ENCODE measurements at regions not wholly inside any gene's neighbourhood (a gene's known extent, or its start where the extent isn't known, plus 50 kb on each side); places are given as distances from the start of the nearest gene placed in this dataset.

GRCh38 chr2:129277585-129277981 is 701.9 kb upstream of the RAB6C start:
- no peak for DNase-seq (ENCODE audit: low read depth, low spot score)

GRCh38 chr2:129281791-129282530 is 697.5 kb upstream of the RAB6C start:
- no peak for DNase-seq (ENCODE audit: low read depth, low spot score)

GRCh38 chr2:129285012-129285411 is 694.5 kb upstream of the RAB6C start:
- DNase-seq (ENCODE audit: low read depth, low spot score), result no peak

GRCh38 chr2:129293326-129293725 is 686.1 kb upstream of the RAB6C start:
- DNase-seq (ENCODE audit: low read depth, low spot score), result no peak

GRCh38 chr2:129296396-129296795 is 683.1 kb upstream of the RAB6C start:
- no peak for DNase-seq (ENCODE audit: low read depth, low spot score)

- no peak for DNase-seq (ENCODE audit: low read depth, low spot score)
These were observed 682.7 kb upstream of the RAB6C start for GRCh38 chr2:129296806-129297205.

- no peak for DNase-seq (ENCODE audit: low read depth, low spot score)
These were observed 682.0 kb upstream of the RAB6C start for GRCh38 chr2:129297430-129297829.

GRCh38 chr2:129299338-129299737 is 680.1 kb upstream of the RAB6C start:
- DNase-seq (ENCODE audit: low read depth, low spot score), result no peak

GRCh38 chr2:129299756-129300155 is 679.7 kb upstream of the RAB6C start:
- DNase-seq (ENCODE audit: low read depth, low spot score), result no peak

- no peak for DNase-seq (ENCODE audit: low read depth, low spot score)
These were observed 679.0 kb upstream of the RAB6C start for GRCh38 chr2:129300456-129300855.

- DNase-seq (ENCODE audit: low read depth, low spot score), result no peak
These were observed 678.0 kb upstream of the RAB6C start for GRCh38 chr2:129301431-129301913.

- no peak for DNase-seq (ENCODE audit: low read depth, low spot score)
These were observed 677.4 kb upstream of the RAB6C start for GRCh38 chr2:129302106-129302505.

GRCh38 chr2:129302561-129303183 is 676.8 kb upstream of the RAB6C start:
- no peak for DNase-seq (ENCODE audit: low read depth, low spot score)

GRCh38 chr2:129314120-129314519 is 665.3 kb upstream of the RAB6C start:
- no peak for DNase-seq (ENCODE audit: low read depth, low spot score)

- no peak for DNase-seq (ENCODE audit: low read depth, low spot score)
These were observed 660.7 kb upstream of the RAB6C start for GRCh38 chr2:129318581-129319421.

- DNase-seq (ENCODE audit: low read depth, low spot score), result no peak
These were observed 660.1 kb upstream of the RAB6C start for GRCh38 chr2:129319422-129319717.

- no peak for DNase-seq (ENCODE audit: low read depth, low spot score)
These were observed 659.2 kb upstream of the RAB6C start for GRCh38 chr2:129320288-129320687.

- DNase-seq (ENCODE audit: low read depth, low spot score), result no peak
These were observed 655.1 kb upstream of the RAB6C start for GRCh38 chr2:129324349-129324748.

GRCh38 chr2:129325151-129325550 is 654.3 kb upstream of the RAB6C start:
- no peak for DNase-seq (ENCODE audit: low read depth, low spot score)

- DNase-seq (ENCODE audit: low read depth, low spot score), result no peak
These were observed 649.9 kb upstream of the RAB6C start for GRCh38 chr2:129329574-129329973.

GRCh38 chr2:129330504-129330903 is 649.0 kb upstream of the RAB6C start:
- no peak for DNase-seq (ENCODE audit: low read depth, low spot score)

GRCh38 chr2:129331638-129332037 is 647.8 kb upstream of the RAB6C start:
- no peak for DNase-seq (ENCODE audit: low read depth, low spot score)

GRCh38 chr2:129334128-129334527 is 645.3 kb upstream of the RAB6C start:
- no peak for DNase-seq (ENCODE audit: low read depth, low spot score)

All from smooth muscle cell of the brain vasculature (primary cell).